GM18511 (cell line): ENCODE measurements at regions not wholly inside any gene's neighbourhood (a gene's known extent, or its start where the extent isn't known, plus 50 kb on each side); places are given as distances from the start of the nearest gene placed in this dataset.

Experiments
- ATAC-seq: cut with Tn5 transposase; IDR thresholded peaks from one replicate; pipeline ENCODE4 v1.9.1; 2021; ENCODE audit warnings: mild to moderate bottlenecking, moderate library complexity; ENCODE audit not compliant: unreplicated experiment

GRCh38 chr1:201609661-201610318, 70.9 kb downstream of the NAV1 start:
- no peak for ATAC-seq

GRCh38 chr1:201610858-201611257, 71.9 kb downstream of the NAV1 start:
- ATAC-seq: no peak

GRCh38 chr1:201612645-201613044, 73.7 kb downstream of the NAV1 start:
- no peak for ATAC-seq

GRCh38 chr1:201614262-201615015, 75.5 kb downstream of the NAV1 start:
- no peak for ATAC-seq

GRCh38 chr1:201617157-201617556, 78.2 kb downstream of the NAV1 start:
- ATAC-seq: no peak

GRCh38 chr1:201618389-201618788, 79.5 kb downstream of the NAV1 start:
- no peak for ATAC-seq

GRCh38 chr1:201618905-201619304, 80.0 kb downstream of the NAV1 start:
- no peak for ATAC-seq

- no peak for ATAC-seq
Observed at GRCh38 chr1:201619513-201619912, 80.6 kb downstream of the NAV1 start.

GRCh38 chr1:201622353-201622752, 83.4 kb downstream of the NAV1 start:
- no peak for ATAC-seq

GRCh38 chr1:201622824-201623223, 83.9 kb downstream of the NAV1 start:
- no peak for ATAC-seq

- ATAC-seq: no peak
Observed at GRCh38 chr1:201624741-201625225, 85.9 kb downstream of the NAV1 start.

- no peak for ATAC-seq
Observed at GRCh38 chr1:201625226-201625761, 86.4 kb downstream of the NAV1 start.

- ATAC-seq: no peak
Observed at GRCh38 chr1:201625851-201626251, 86.9 kb downstream of the NAV1 start.

GRCh38 chr1:201626629-201627275, 87.8 kb downstream of the NAV1 start:
- ATAC-seq: no peak

- no peak for ATAC-seq
Observed at GRCh38 chr1:201628490-201628889, 89.6 kb downstream of the NAV1 start.

GRCh38 chr1:201630582-201630981, 91.7 kb downstream of the NAV1 start:
- ATAC-seq: no peak

- no peak for ATAC-seq
Observed at GRCh38 chr1:201631037-201631436, 92.1 kb downstream of the NAV1 start.

- ATAC-seq: no peak
Observed at GRCh38 chr1:201632364-201632952, 93.5 kb downstream of the NAV1 start.

- no peak for ATAC-seq
Observed at GRCh38 chr1:201633297-201633696, 94.4 kb downstream of the NAV1 start.

- ATAC-seq: no peak
Observed at GRCh38 chr1:201633811-201634210, 94.9 kb downstream of the NAV1 start.

GRCh38 chr1:201634261-201634660, 95.3 kb downstream of the NAV1 start:
- ATAC-seq: no peak
